Tibial nerve (tissue), 4 donors: ENCODE measurements at regions not wholly inside any gene's neighbourhood (a gene's known extent, or its start where the extent isn't known, plus 50 kb on each side); places are given as distances from the start of the nearest gene placed in this dataset.
"Not testable (repeated sequence)": the region's sequence is repeated elsewhere in the genome, so short reads cannot be mapped to it uniquely, and the experiment has no call there.

Experiments
- CTCF ChIP-seq, 5 experiments: fragments of 200-600 bp in 3 of 5; fragments of 450-650 bp in 2 of 5; sonication (generic) in 3 of 5; IDR thresholded peaks; one replicate each; pipeline ENCODE4 v1.5.1; 2016 to 2019; ENCODE audit warnings: antibody characterized with exemption in 5 of 5, mild to moderate bottlenecking in 3 of 5, moderate library complexity in 2 of 5
- EP300 ChIP-seq, 2 donors: sonication (generic); formaldehyde crosslinking; IDR thresholded peaks; one replicate each; pipeline ENCODE4 v1.6.1; 2017; ENCODE audit warnings: antibody characterized with exemption in 2 of 2, mild to moderate bottlenecking in 1 of 2
- POLR2A ChIP-seq, 2 donors: fragments of 450-650 bp; IDR thresholded peaks; one replicate each; pipeline ENCODE4 v1.6.1; 2017; ENCODE audit warnings: antibody characterized with exemption in 2 of 2, mild to moderate bottlenecking in 2 of 2, moderate library complexity in 2 of 2

- TF ChIP-seq CTCF, POLR2A, EP300 (IDR thresholded peaks at IDR 0.05): not testable (repeated sequence)
Measured at GRCh38 chr1:144533480-144533879, 59.2 kb upstream of the PPIAL4F start.
